ENCODE measurements at regions not wholly inside any gene's neighbourhood (a gene's known extent, or its start where the extent isn't known, plus 50 kb on each side); places are given as distances from the start of the nearest gene placed in this dataset.

GRCh38 chrX:113300580-113300979 is 459.9 kb upstream of the AMOT start:
- Histone ChIP-seq H3K27me3 (ENCODE audit: control insufficient read depth, insufficient read depth, low read length) (no peaks in the 10 kb centered on the region), H3K4me3 (ENCODE audit: low read depth, low read length) (no peak overlapping the region), H3K36me3 (ENCODE audit: control insufficient read depth, insufficient read depth, low read length) (no peaks in the 10 kb centered on the region)
- ChIA-PET POLR2A (no interaction called here), CTCF (no interaction called here)
- DNase-seq (ENCODE audit: low read depth): no peak
- TF ChIP-seq CTCF (IDR thresholded peaks at IDR 0.05; ENCODE audit: insufficient read depth, low read depth, low read length): no peak

- POLR2A ChIA-PET: no interaction called here
- CTCF ChIA-PET: no interaction called here
- H3K27me3 ChIP-seq (ENCODE audit: control insufficient read depth, insufficient read depth, low read length): no peaks in the 10 kb centered on the region
- no peak for TF ChIP-seq CTCF (IDR thresholded peaks at IDR 0.05; ENCODE audit: insufficient read depth, low read depth, low read length)
- H3K36me3 ChIP-seq (ENCODE audit: control insufficient read depth, insufficient read depth, low read length): no peaks in the 10 kb centered on the region
- DNase-seq (ENCODE audit: low read depth): no peak
- H3K4me3 ChIP-seq (ENCODE audit: low read depth, low read length): no peak overlapping the region
Observed at GRCh38 chrX:113297437-113297836, 456.8 kb upstream of the AMOT start.

- ChIA-PET CTCF (no interaction called here), POLR2A (no interaction called here)
- no peak for DNase-seq (ENCODE audit: low read depth)
Observed at GRCh38 chrX:113289503-113289902, 448.9 kb upstream of the AMOT start.

GRCh38 chrX:113287761-113288160 is 447.1 kb upstream of the AMOT start:
- CTCF ChIA-PET: no interaction called here
- no peak for DNase-seq (ENCODE audit: low read depth)
- Histone ChIP-seq H3K27me3 (ENCODE audit: control insufficient read depth, insufficient read depth, low read length) (no peaks in the 10 kb centered on the region), H3K36me3 (ENCODE audit: control insufficient read depth, insufficient read depth, low read length) (no peaks in the 10 kb centered on the region), H3K4me3 (ENCODE audit: low read depth, low read length) (no peak overlapping the region)
- TF ChIP-seq CTCF (IDR thresholded peaks at IDR 0.05; ENCODE audit: insufficient read depth, low read depth, low read length): no peak
- POLR2A ChIA-PET: no interaction called here

More at GRCh38 chrX:113289503-113289902, 448.9 kb upstream of the AMOT start:
- H3K36me3 ChIP-seq (ENCODE audit: control insufficient read depth, insufficient read depth, low read length): no peaks in the 10 kb centered on the region
- no peak overlapping the region for H3K4me3 ChIP-seq (ENCODE audit: low read depth, low read length)
- no peaks in the 10 kb centered on the region for H3K27me3 ChIP-seq (ENCODE audit: control insufficient read depth, insufficient read depth, low read length)
- TF ChIP-seq CTCF (IDR thresholded peaks at IDR 0.05; ENCODE audit: insufficient read depth, low read depth, low read length): no peak

- DNase-seq (ENCODE audit: low read depth): no peak
- ChIA-PET CTCF (no interaction called here), POLR2A (no interaction called here)
- Histone ChIP-seq H3K36me3 (ENCODE audit: control insufficient read depth, insufficient read depth, low read length) (no peaks in the 10 kb centered on the region), H3K27me3 (ENCODE audit: control insufficient read depth, insufficient read depth, low read length) (no peaks in the 10 kb centered on the region), H3K4me3 (ENCODE audit: low read depth, low read length) (no peak overlapping the region)
- TF ChIP-seq CTCF (IDR thresholded peaks at IDR 0.05; ENCODE audit: insufficient read depth, low read depth, low read length): no peak
Observed at GRCh38 chrX:113275804-113276203, 435.2 kb upstream of the AMOT start.
